ENCODE measurements at regions not wholly inside any gene's neighbourhood (a gene's known extent, or its start where the extent isn't known, plus 50 kb on each side); places are given as distances from the start of the nearest gene placed in this dataset.

DNA sequence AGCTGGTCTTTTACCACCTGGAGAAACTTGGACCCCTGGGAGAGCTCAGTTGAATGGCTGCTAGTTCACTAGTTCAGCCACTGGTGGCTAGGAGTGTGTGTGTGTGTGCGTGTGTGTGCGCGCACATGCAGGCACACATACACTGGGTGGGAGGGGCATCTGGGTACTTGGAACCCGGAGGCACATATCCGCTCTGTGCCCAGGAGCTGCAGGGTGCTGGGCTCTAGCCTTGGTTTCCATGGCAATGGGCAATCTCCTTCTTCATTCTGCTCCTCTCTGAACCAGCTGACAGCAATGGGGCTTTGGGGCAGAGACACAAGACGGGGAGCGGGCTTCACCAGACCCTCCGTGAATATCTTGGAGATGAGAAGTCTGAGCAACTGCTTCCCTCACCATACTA is 87.1 kb upstream of the DISP3 start:
- no peak overlapping the region for H3K27ac ChIP-seq (ENCODE audit: insufficient read depth, low read depth, low read length)
- no peaks in the 10 kb centered on the region for H3K9me1 ChIP-seq (replicated peaks; ENCODE audit: control insufficient read depth, extremely low read depth, insufficient read depth, low read length)
- no peaks in the 10 kb centered on the region for H3K4me1 ChIP-seq (ENCODE audit: control insufficient read depth, extremely low read depth, insufficient read depth, low read length)
- no peak overlapping the region for H3K4me3 ChIP-seq (replicated peaks in 1 of 3; ENCODE audit: insufficient read depth in 1 of 3, low read depth in 1 of 3, low read length in 3 of 3)
- ChIA-PET CTCF (no interaction called here), POLR2A (no interaction called here)
- BruUV-seq (replicated peaks): no TSS peak
- no peak overlapping the region for H3K4me2 ChIP-seq (ENCODE audit: insufficient read depth, low read length)
- TF ChIP-seq JUN (IDR thresholded peaks at IDR 0.05; ENCODE audit: borderline replicate concordance, insufficient read depth, insufficient read length, low read depth) (no peak), FOS (IDR thresholded peaks at IDR 0.05; ENCODE audit: borderline replicate concordance, insufficient read depth, low read length) (no peak), POLR2AphosphoS5 (IDR thresholded peaks at IDR 0.05; ENCODE audit: insufficient read depth, low read depth, low read length) (no peak), CTCF (IDR thresholded peaks at IDR 0.05; ENCODE audit: extremely low read depth in 1 of 2, insufficient read depth in 1 of 2, low read depth in 1 of 2, low read length in 2 of 2) (no peak), MYC (IDR thresholded peaks at IDR 0.05; ENCODE audit: low read depth, low read length) (no peak), POLR2A (IDR thresholded peaks at IDR 0.05; ENCODE audit: low read depth, low read length) (no peak), GATA2 (IDR thresholded peaks at IDR 0.05; ENCODE audit: insufficient read depth, insufficient read length, low read depth, low read length) (no peak), EZH2 (IDR thresholded peaks at IDR 0.05; ENCODE audit: borderline replicate concordance, low read depth, low read length, severe bottlenecking) (no peak)
- TF ChIP-seq, protein P1, sequence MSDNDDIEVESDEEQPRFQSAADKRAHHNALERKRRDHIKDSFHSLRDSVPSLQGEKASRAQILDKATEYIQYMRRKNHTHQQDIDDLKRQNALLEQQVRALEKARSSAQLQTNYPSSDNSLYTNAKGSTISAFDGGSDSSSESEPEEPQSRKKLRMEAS (IDR thresholded peaks at IDR 0.05; ENCODE audit: insufficient read depth, insufficient read length): no peak
- DNase-seq (ENCODE audit: low read depth, low spot score): no peak
- H3K36me3 ChIP-seq (ENCODE audit: control insufficient read depth in 2 of 2, extremely low read depth in 1 of 2, insufficient read depth in 2 of 2, low read length in 2 of 2): no peaks in the 10 kb centered on the region
- intact Hi-C loops (cut with micrococcal nuclease) (no loop called here), dilution Hi-C loops (cut with MboI; ENCODE audit: extremely low pct_ligation_motif_present, low sequenced_read_pairs) (no loop called here)
- H3K27me3 ChIP-seq (ENCODE audit: control insufficient read depth in 2 of 2, insufficient read depth in 2 of 2, low read length in 2 of 2): no peaks in the 10 kb centered on the region
- FAIRE-seq: no peak
- no peaks in the 10 kb centered on the region for H3K79me2 ChIP-seq (ENCODE audit: control insufficient read depth, insufficient read depth, low read length)
- no peaks in the 10 kb centered on the region for H4K20me1 ChIP-seq (replicated peaks; ENCODE audit: control insufficient read depth, extremely low read depth, insufficient read depth, low read length)
- no peaks in the 10 kb centered on the region for H3K9me3 ChIP-seq (replicated peaks; ENCODE audit: control insufficient read depth, insufficient read depth, low read length)
- no peak overlapping the region for H3K9ac ChIP-seq (replicated peaks; ENCODE audit: extremely low read depth, insufficient read depth, low read length)
- H2AFZ ChIP-seq (ENCODE audit: low read depth, low read length): no peak overlapping the region

All from endothelial cell of umbilical vein (primary cell).